ENCODE measurements at regions not wholly inside any gene's neighbourhood (a gene's known extent, or its start where the extent isn't known, plus 50 kb on each side); places are given as distances from the start of the nearest gene placed in this dataset.

GRCh38 chr4:14259936-14260335 lies 632.4 kb upstream of the BOD1L1 start:
- Histone ChIP-seq H3K36me3 (no peaks in the 10 kb centered on the region), H3K9me3 (no peaks in the 10 kb centered on the region), H3K27me3 (replicated peaks; ENCODE audit: insufficient read depth) (no peaks in the 10 kb centered on the region), H3K4me1 (ENCODE audit: control insufficient read depth in 1 of 2, low read depth in 2 of 2) (no peaks in the 10 kb centered on the region), H3K4me3 (no peak overlapping the region), H3K27ac (no peak overlapping the region)
- ATAC-seq (ENCODE audit: insufficient number of reproducible peaks, low FRiP score, low read depth) (no peak), DNase-seq (ENCODE audit: low spot score) (no peak)
- TF ChIP-seq CTCF (IDR thresholded peaks at IDR 0.05): no peak

DNA sequence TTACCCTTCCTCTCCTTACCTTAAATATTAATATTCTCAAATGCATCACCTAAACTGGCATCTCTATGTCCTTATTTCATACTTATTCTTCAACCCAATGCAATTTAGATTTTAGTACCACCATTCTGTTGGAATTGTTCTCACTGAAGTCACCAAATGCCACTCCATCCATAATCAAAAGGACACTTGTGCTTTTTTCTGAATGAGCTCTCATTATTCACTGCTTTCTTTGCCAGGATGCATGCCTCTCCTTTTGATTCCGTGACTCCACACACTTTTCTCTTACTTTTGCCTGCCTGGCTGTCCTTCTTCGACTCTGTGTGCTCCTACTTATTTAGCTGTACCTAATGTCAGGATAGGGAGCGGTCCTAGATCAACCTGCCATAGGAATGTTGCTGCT lies 633.1 kb upstream of the BOD1L1 start:
- H3K4me1 ChIP-seq (ENCODE audit: control insufficient read depth in 1 of 2, low read depth in 2 of 2): no peaks in the 10 kb centered on the region
- no peak overlapping the region for H3K27ac ChIP-seq
- no peak for ATAC-seq (ENCODE audit: insufficient number of reproducible peaks, low FRiP score, low read depth)
- TF ChIP-seq CTCF (IDR thresholded peaks at IDR 0.05): no peak
- no peak for DNase-seq (ENCODE audit: low spot score)
- H3K4me3 ChIP-seq: no peak overlapping the region
- no peaks in the 10 kb centered on the region for H3K27me3 ChIP-seq (replicated peaks; ENCODE audit: insufficient read depth)
- no peaks in the 10 kb centered on the region for H3K9me3 ChIP-seq
- H3K36me3 ChIP-seq: no peaks in the 10 kb centered on the region

GRCh38 chr4:14262221-14262620 lies 634.7 kb upstream of the BOD1L1 start:
- Histone ChIP-seq H3K27ac (no peak overlapping the region), H3K9me3 (no peaks in the 10 kb centered on the region), H3K4me3 (no peak overlapping the region), H3K4me1 (ENCODE audit: control insufficient read depth in 1 of 2, low read depth in 2 of 2) (no peaks in the 10 kb centered on the region), H3K36me3 (no peaks in the 10 kb centered on the region), H3K27me3 (replicated peaks; ENCODE audit: insufficient read depth) (no peaks in the 10 kb centered on the region)
- no peak for ATAC-seq (ENCODE audit: insufficient number of reproducible peaks, low FRiP score, low read depth)
- DNase-seq (ENCODE audit: low spot score): no peak
- TF ChIP-seq CTCF (IDR thresholded peaks at IDR 0.05): no peak

DNA sequence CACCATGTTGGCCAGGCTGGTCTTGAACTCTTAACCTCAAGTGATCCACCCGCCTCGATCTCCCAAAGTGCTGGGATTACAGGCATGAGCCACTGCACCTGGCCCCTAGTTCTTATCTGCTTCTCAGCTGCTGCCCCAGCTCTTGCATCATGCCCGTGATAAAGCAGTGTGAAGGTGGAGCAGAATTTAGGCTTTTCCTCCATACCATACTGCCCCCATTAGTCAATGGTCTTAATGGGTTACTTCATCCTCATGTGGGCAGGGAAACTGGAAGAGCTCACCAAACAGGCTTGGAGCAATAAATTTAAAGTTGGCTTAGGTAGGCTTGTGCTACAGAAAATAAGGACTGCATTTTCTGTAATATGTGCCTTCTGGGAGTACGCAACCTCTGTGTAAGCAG lies 636.9 kb upstream of the BOD1L1 start:
- no peaks in the 10 kb centered on the region for H3K4me1 ChIP-seq (ENCODE audit: control insufficient read depth in 1 of 2, low read depth in 2 of 2)
- no peak for DNase-seq (ENCODE audit: low spot score)
- TF ChIP-seq CTCF (IDR thresholded peaks at IDR 0.05): no peak
- no peaks in the 10 kb centered on the region for H3K27me3 ChIP-seq (replicated peaks; ENCODE audit: insufficient read depth)
- no peaks in the 10 kb centered on the region for H3K9me3 ChIP-seq
- H3K27ac ChIP-seq: no peak overlapping the region
- no peak for ATAC-seq (ENCODE audit: insufficient number of reproducible peaks, low FRiP score, low read depth)
- H3K4me3 ChIP-seq: no peak overlapping the region
- H3K36me3 ChIP-seq: no peaks in the 10 kb centered on the region

DNA sequence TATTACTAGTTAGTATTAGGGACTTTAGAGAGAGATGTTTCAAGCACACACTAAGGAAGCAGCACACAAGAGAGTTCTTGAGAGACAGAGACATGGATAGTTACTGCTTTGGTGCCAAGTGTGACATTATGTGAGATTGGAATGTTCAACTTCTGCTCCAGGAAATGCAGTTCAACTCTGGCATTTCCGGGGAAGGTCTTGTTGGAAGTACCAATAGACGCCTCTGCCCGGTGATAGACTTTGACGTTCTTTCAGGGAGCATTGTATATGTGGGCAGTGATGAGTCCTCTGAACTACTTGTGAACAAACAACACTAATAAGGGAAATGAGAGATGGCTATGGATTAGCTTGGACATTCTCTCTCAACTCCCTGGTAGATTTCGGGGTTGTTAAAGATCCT lies 638.1 kb upstream of the BOD1L1 start:
- no peaks in the 10 kb centered on the region for H3K4me1 ChIP-seq (ENCODE audit: control insufficient read depth in 1 of 2, low read depth in 2 of 2)
- no peak overlapping the region for H3K4me3 ChIP-seq
- TF ChIP-seq CTCF (IDR thresholded peaks at IDR 0.05): no peak
- no peak overlapping the region for H3K27ac ChIP-seq
- ATAC-seq (ENCODE audit: insufficient number of reproducible peaks, low FRiP score, low read depth) (no peak), DNase-seq (ENCODE audit: low spot score) (no peak)
- H3K9me3 ChIP-seq: no peaks in the 10 kb centered on the region
- no peaks in the 10 kb centered on the region for H3K36me3 ChIP-seq
- H3K27me3 ChIP-seq (replicated peaks; ENCODE audit: insufficient read depth): no peaks in the 10 kb centered on the region

All from thoracic aorta (tissue), 2 donors.